ENCODE measurements at regions not wholly inside any gene's neighbourhood (a gene's known extent, or its start where the extent isn't known, plus 50 kb on each side); places are given as distances from the start of the nearest gene placed in this dataset.

GRCh38 chr1:13926556-13926955 is 226.6 kb downstream of the PRDM2 start:
- no peak for DNase-seq

- DNase-seq, result no peak
These were observed 227.7 kb downstream of the PRDM2 start for GRCh38 chr1:13927736-13928135.

DNA sequence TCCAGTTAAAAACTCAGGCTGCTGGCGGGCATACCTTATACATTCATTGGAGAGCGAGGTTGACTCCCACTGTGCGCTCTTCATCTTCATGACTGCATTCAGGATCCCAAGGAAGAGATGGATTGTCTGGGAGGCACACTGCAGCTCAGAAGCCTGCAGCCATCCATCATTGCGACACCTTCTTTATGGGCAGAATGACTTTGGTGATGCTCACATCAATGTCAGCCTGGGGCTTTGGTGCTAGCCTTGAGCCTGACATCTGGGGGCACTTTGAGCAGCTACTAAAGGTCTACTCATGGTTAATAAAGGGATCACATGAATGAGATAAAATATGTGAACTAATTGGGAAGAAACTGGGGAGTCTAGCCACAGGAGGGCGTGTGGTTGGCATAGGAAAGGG is 229.3 kb downstream of the PRDM2 start:
- no peak for DNase-seq

DNA sequence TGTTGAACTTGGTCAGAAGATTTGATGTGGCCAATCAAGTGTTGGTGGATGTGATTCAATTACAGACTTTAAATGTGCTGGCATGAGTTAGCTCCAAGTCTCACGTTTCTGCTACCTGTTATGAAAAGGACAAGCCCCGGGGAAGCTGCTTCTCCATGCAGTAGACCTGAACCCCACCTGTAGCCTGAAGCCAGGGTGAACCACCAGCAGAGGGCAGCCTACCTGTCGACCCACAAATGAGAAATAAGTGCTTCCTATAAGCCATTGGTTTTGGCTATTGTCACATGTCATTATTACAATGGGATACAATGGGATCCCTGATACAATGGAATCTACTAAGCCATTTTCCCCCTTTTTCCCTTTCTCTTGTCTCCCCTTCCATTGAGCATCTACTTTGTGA is 230.2 kb downstream of the PRDM2 start:
- DNase-seq, result no peak

- DNase-seq, result no peak
These were observed 231.2 kb downstream of the PRDM2 start for GRCh38 chr1:13931226-13931625.

GRCh38 chr1:13935336-13935735 is 235.3 kb downstream of the PRDM2 start:
- no peak for DNase-seq

- no peak for DNase-seq
These were observed 241.3 kb downstream of the PRDM2 start for GRCh38 chr1:13941315-13941714.

DNA sequence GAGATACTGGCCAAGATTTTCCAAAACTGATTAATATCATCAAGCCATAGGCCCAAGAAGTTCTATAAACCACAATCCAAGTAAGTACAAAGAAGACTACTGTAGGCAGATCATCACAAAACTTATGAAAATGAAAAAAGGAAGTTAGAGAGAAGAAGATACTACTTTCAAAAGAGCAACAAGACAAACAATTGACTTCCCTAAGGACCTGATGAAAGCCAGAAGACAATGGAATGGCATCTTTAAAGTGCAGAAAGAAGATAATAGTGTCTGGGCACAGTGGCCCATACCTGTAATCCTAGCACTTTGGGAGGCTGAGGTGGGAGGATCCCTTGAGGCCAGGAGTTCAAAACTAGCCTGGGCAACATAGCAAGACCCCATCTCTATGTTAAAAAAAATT is 243.1 kb downstream of the PRDM2 start:
- DNase-seq, result no peak

GRCh38 chr1:13945856-13946255 is 245.9 kb downstream of the PRDM2 start:
- no peak for DNase-seq

- no peak for DNase-seq
These were observed 247.7 kb downstream of the PRDM2 start for GRCh38 chr1:13947658-13948057.

- no peak for DNase-seq
These were observed 248.4 kb downstream of the PRDM2 start for GRCh38 chr1:13948396-13948795.

DNA sequence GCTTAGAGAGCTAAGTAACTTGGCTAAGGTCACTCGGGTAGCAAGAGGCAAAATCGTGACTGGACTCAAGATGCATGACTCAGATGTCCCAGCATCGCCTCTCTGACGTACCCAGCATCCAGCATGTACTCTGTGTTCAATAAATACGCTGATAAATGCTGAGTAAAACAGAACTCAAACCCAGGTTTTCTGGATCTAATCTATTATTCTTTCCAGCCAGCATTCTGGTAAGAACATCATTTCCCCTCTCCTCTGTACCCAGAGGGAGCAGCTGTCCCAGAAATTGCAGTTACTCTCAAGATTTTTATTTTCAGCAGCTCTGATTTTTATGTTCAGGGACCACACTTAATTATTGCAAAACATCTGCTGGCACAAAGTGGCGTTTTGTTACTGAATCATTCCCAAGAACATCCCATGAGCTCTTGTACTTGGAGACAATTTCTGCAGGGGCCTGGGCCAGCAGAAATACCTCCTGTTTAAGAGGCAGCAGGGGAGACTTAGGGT is 249.0 kb downstream of the PRDM2 start:
- DNase-seq, result no peak

DNA sequence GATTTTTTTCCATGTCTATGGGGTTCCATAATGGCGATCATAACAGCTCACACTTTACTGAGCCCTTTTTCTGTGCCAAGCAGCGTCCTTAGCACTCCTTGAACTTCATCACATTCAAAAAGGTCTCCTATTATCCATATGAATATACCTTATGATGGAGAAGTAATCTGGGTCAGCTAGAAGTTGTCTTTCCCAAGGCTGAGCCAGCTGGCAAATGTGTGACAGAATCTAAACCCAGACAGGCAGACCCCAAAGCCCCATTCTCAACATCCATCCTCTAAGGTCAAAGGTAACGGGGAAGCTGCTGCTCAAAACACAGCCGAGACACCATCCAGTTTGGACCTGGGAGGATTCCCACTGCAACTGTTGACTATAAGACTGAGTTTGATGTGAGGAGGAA is 249.6 kb downstream of the PRDM2 start:
- no peak for DNase-seq

DNA sequence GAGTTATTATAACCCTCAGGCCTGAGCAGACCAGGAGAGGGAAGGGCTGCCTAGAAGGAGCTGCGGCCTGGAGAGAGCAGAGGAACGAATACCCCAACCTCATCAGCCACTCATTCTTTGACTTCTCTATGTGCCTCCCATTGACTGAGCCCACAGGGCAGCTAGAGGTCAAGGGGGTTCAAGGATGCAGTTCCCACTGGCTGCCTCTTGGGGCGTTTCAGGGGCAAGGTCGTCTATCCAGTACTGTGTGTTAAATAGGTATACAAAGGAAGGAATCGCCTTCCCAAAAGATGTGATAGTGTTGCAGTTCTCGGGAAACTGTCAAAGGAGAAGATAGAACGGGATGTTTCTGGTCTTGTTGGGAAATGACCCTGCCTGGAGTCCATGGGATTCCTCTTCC is 250.6 kb downstream of the PRDM2 start:
- DNase-seq, result no peak

- DNase-seq, result no peak
These were observed 252.1 kb downstream of the PRDM2 start for GRCh38 chr1:13951793-13952751.

DNA sequence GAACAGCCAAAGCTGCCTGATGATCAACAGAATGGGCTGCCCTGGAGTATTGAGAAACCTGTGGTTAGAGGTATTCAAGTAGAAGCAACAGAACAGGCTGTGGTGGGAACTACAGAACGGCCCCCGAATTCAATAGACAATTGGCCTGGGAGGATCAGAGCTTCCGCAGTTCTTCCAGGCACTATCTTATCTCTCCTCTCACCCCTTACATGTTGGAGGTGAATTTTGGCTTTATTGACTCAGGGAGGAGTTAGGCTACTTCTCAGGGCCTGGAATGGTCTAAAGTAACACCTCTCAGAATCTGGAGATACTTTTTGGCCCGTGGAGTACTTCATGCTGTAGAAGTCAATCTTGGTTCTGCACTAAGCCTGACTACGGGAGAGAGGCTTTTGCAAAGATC is 253.0 kb downstream of the PRDM2 start:
- no peak for DNase-seq

DNA sequence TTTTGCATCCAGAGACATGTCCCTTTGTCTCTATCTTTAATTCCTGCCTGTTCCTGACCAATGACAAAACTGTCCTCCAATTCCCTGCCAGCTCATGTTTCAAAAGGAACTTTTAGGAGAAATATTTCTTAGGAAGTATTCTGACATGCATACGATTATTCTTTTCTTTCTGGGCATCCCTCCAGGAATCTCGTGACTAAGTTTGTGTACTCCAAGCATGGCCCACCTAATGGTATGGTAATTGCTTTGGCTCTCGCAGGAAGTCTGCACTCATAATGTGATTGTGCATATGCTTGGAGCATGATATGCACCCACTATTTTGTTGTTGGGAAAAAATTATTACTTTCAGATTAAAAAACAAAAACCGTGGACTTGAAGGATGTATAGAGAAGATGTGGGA is 256.4 kb downstream of the PRDM2 start:
- no peak for DNase-seq

DNA sequence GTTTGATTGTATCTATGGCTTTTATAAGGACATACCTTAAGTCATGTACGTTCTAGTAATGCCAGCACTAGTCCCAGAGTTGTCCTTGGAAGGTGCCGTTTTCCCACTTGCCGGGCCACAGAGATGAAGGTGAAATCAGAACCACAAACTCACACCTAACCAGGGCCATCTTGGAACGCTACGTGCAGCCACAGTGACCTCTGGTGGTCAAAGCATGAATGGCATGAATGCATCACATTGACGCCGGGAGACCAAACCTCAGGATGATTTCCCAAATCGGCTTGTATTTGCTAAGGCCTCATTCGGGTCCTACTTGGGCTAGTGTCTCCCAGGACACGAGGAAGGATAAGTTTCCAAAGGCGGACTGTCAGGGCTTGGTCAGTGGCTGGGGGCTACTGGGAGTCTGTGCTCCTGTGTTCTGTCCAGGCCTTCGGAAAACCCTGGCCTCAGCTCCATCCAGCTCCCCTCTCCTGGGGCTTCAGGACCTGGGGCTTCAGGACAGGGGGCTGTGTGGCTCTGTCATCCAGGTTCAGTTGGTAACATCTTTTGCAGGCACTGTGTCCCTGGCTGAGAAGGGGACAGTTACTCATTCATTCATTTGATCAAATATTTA is 260.5 kb downstream of the PRDM2 start:
- no peak for DNase-seq

- no peak for DNase-seq
These were observed 264.8 kb downstream of the PRDM2 start for GRCh38 chr1:13964768-13965167.

DNA sequence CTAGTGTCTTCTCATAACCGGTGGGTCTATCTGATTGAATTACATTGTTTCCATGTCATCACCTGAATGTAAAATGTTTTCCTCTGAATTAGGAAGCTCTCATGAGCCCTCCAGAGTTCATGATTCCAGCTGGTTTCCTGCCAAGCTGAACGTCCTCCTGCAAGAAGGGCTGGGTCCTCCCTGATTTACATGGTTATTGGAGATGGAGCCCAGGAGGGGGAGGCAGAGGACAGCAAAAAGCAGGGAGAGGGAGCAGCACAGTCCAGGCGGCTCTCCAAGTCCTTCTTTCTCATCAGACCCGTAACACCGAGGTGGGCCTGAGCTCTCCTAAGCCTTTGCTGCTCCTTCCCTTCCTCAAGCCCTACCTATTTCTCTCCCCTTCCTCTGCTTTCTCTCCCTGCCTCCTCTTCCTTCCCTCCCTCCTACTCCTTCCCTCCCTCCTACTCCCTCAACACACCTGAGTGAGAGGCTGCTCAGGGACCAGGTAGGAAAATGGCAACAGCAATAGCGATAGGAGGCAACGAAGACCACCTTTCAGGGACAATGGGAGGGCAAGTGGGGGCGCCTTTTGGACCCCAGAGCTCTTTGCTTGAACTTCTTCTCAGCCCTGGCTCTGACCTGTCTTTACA is 265.9 kb downstream of the PRDM2 start:
- no peak for DNase-seq

GRCh38 chr1:13967707-13968106 is 267.7 kb downstream of the PRDM2 start:
- DNase-seq, result no peak

GRCh38 chr1:13968361-13968760 is 268.4 kb downstream of the PRDM2 start:
- no peak for DNase-seq

GRCh38 chr1:13970631-13971247 is 270.8 kb downstream of the PRDM2 start:
- no peak for DNase-seq

All from GF-D8 (cell line).